HepG2 (cell line): ENCODE measurements at regions not wholly inside any gene's neighbourhood (a gene's known extent, or its start where the extent isn't known, plus 50 kb on each side); places are given as distances from the start of the nearest gene placed in this dataset.

Experiments
- ATAC-seq: fragments of 200-7000 bp; cut with Tn5 transposase; 3 replicates; pipeline ENCODE4 v1.9.1; 2020; ENCODE audit warnings: mild to moderate bottlenecking, moderate library complexity
- BruUV-seq: library from RNA; stranded (reverse); fragments of 400-500 nt; replicated peaks from 2 replicates; lab custom pipeline; 2021; lab: Mats Ljungman, UMichigan
- CTCF ChIA-PET: fragments of 300-600 bp; formaldehyde crosslinking; extraction: SDS; loops from one replicate; lab custom pipeline; 2021; ENCODE audit warnings: low total read pairs, inconsistent platforms, low intra/inter-chr PET ratio; lab: Yijun Ruan, JAX
- POLR2A ChIA-PET: fragments of 350-600 bp; sonication (Branson Sonifier 250); formaldehyde crosslinking; loops from one replicate; lab custom pipeline; 2020; ENCODE audit warnings: antibody characterized with exemption, inconsistent platforms; lab: Yijun Ruan, JAX
- DNase-seq: peaks from one replicate; pipeline ENCODE4 v3.0.0-alpha.2; 2015; ENCODE audit warnings: low spot score
- FAIRE-seq: peaks from 3 replicates; lab custom pipeline; 2011; peaks lifted over from hg19 to GRCh38; lab: Jason Lieb, UNC
- H2AFZ ChIP-seq: one replicate; pipeline ENCODE4 v1.6.1; 2011; ENCODE audit warnings: low read length, inconsistent platforms
- H3K27ac ChIP-seq: fragments of 300-600 bp; 3 replicates; pipeline ENCODE4 v1.8.0; 2011; ENCODE audit warnings: mixed run types, mild to moderate bottlenecking, mixed read lengths, low read length, inconsistent platforms; ENCODE audit not compliant: insufficient read depth; ENCODE audit errors: extremely low read length
- H3K27me3 ChIP-seq, 2 experiments: fragments of 200-600 bp in 1 of 2; 2 replicates in 1 of 2; 3 replicates in 1 of 2; pipeline versions ENCODE4 v1.6.0 to v1.8.0; 2011; ENCODE audit warnings: low read length in 2 of 2, mild to moderate bottlenecking in 2 of 2, moderate library complexity in 2 of 2, inconsistent platforms in 1 of 2; ENCODE audit not compliant: insufficient read depth in 2 of 2, control insufficient read depth in 1 of 2
- H3K36me3 ChIP-seq, 2 experiments: fragments of 200-600 bp in 1 of 2; replicated peaks in 1 of 2; 2 replicates in 1 of 2; 3 replicates in 1 of 2; pipeline versions ENCODE4 v1.5.1 to v1.8.0; 2011; ENCODE audit warnings: low read length in 2 of 2, inconsistent platforms in 1 of 2; ENCODE audit not compliant: insufficient read depth in 2 of 2, control insufficient read depth in 1 of 2
- H3K4me1 ChIP-seq: 2 replicates; pipeline ENCODE4 v1.5.1; 2012; ENCODE audit warnings: low read length, inconsistent platforms; ENCODE audit not compliant: insufficient read depth
- H3K4me2 ChIP-seq: 2 replicates; pipeline ENCODE4 v1.6.0; 2011; ENCODE audit warnings: low read depth, low read length, inconsistent platforms
- H3K4me3 ChIP-seq, 3 experiments: fragments of 200-600 bp in 1 of 3; sonication (generic), shearing (Covaris generic) in 1 of 3; replicated peaks in 1 of 3; 2 replicates each; pipeline ENCODE4 v1.5.1; 2011 to 2016; ENCODE audit warnings: low read length in 3 of 3, inconsistent platforms in 2 of 3, low read depth in 2 of 3, mild to moderate bottlenecking in 2 of 3, control low read depth in 1 of 3, mixed read lengths in 1 of 3; ENCODE audit not compliant: insufficient read depth in 1 of 3
- H3K79me2 ChIP-seq: one replicate; pipeline ENCODE4 v1.6.1; 2011; ENCODE audit warnings: low read length, inconsistent platforms; ENCODE audit not compliant: insufficient read depth
- H3K9ac ChIP-seq: 2 replicates; pipeline ENCODE4 v1.6.0; 2011; ENCODE audit warnings: mild to moderate bottlenecking, low read depth, low read length, inconsistent platforms; ENCODE audit not compliant: insufficient read depth
- H3K9me3 ChIP-seq: 2 replicates; pipeline ENCODE4 v1.5.1; 2012; ENCODE audit warnings: mild to moderate bottlenecking, low read length
- H4K20me1 ChIP-seq: 2 replicates; pipeline ENCODE4 v1.6.0; 2011; ENCODE audit warnings: inconsistent platforms, mild to moderate bottlenecking, low read length, moderate library complexity; ENCODE audit not compliant: insufficient read depth
- EHMT2 ChIP-seq: fragments of 200-600 bp; sonication (generic); IDR thresholded peaks from 2 replicates; pipeline ENCODE4 v1.7.0; 2017; ENCODE audit warnings: antibody characterized with exemption, low read depth, low read length, borderline replicate concordance
- GATA4 ChIP-seq: sonication (generic); IDR thresholded peaks from 2 replicates; pipeline ENCODE4 v1.6.1; 2016; ENCODE audit warnings: antibody characterized with exemption, low read depth, borderline replicate concordance
- GTF3A ChIP-seq: sonication (generic); formaldehyde crosslinking; conservative IDR thresholded peaks from 2 replicates; pipeline ENCODE4 v1.4.0; 2020; ENCODE audit warnings: mild to moderate bottlenecking, missing genetic modification reagents
- MAFF ChIP-seq: IDR thresholded peaks from 2 replicates; pipeline ENCODE4 v1.6.1; 2011; ENCODE audit warnings: low read depth, low read length, improper control_type of control experiment
- MAFK ChIP-seq, 2 experiments: IDR thresholded peaks in 1 of 2; conservative IDR thresholded peaks in 1 of 2; 2 replicates each; pipeline ENCODE4 v1.6.1; 2011; ENCODE audit warnings: improper control_type of control experiment in 2 of 2, low read length in 2 of 2
- NCOR1 ChIP-seq: fragments of 200-600 bp; sonication (generic); IDR thresholded peaks from 2 replicates; pipeline ENCODE4 v1.7.0; 2017; ENCODE audit warnings: antibody characterized with exemption, low read length, borderline replicate concordance
- POLR2A ChIP-seq, 2 experiments: IDR thresholded peaks; 2 replicates each; pipeline ENCODE4 v1.6.1; 2011; ENCODE audit warnings: low read depth in 2 of 2, low read length in 2 of 2, mild to moderate bottlenecking in 1 of 2, moderate library complexity in 1 of 2; ENCODE audit not compliant: insufficient read depth in 1 of 2
- RFXAP ChIP-seq: sonication (generic); formaldehyde crosslinking; IDR thresholded peaks from 2 replicates; pipeline ENCODE4 v1.4.0; 2020; ENCODE audit warnings: missing genetic modification reagents, borderline replicate concordance
- ZIK1 ChIP-seq: sonication (generic); formaldehyde crosslinking; IDR thresholded peaks from 2 replicates; pipeline ENCODE4 v1.5.0; 2020; ENCODE audit warnings: mild to moderate bottlenecking, low read depth, missing genetic modification reagents, borderline replicate concordance
- ZNF235 ChIP-seq: sonication (generic); formaldehyde crosslinking; IDR thresholded peaks from 2 replicates; pipeline ENCODE4 v1.8.1; 2023; ENCODE audit warnings: mild to moderate bottlenecking, missing genetic modification reagents, borderline replicate concordance
- ZNF567 ChIP-seq: sonication (generic); formaldehyde crosslinking; IDR thresholded peaks from 2 replicates; pipeline ENCODE4 v1.8.1; 2023; ENCODE audit warnings: mild to moderate bottlenecking, missing genetic modification reagents, borderline replicate concordance
- ZNF772 ChIP-seq: sonication (generic); formaldehyde crosslinking; IDR thresholded peaks from 2 replicates; pipeline ENCODE4 v1.5.0; 2020; ENCODE audit warnings: mild to moderate bottlenecking, missing genetic modification reagents
- ZNF792 ChIP-seq: IDR thresholded peaks from 2 replicates; pipeline ENCODE4 v1.6.1; 2016
- ZSCAN22 ChIP-seq: sonication (generic); formaldehyde crosslinking; IDR thresholded peaks from 2 replicates; pipeline ENCODE4 v1.4.0; 2020; ENCODE audit warnings: mild to moderate bottlenecking, missing genetic modification reagents
- WGBS: methylation state at CpG from one replicate; pipeline ENCODE4 v1.1.6; 2017; ENCODE audit warnings: low lambda C conversion rate; 5-methylcytosine and 5-hydroxymethylcytosine counted together
- in situ Hi-C: cut with HindIII; loops from 2 replicates; pipeline ENCODE4 v1.10.0; 2017; ENCODE audit warnings: low pct_unique_long_range_greater_than_20kb; ENCODE audit not compliant: extremely low pct_ligation_motif_present
- intact Hi-C: fragments of 100-400 bp; cut with micrococcal nuclease; formaldehyde crosslinking; loops from one replicate; pipeline ENCODE4 v1.10.0; 2022; ENCODE audit not compliant: unreplicated experiment
- TF ChIP-seq, protein P1 (sequence below): sonication (generic); formaldehyde crosslinking; IDR thresholded peaks from 2 replicates; pipeline ENCODE4 v1.5.0; 2020; ENCODE audit warnings: mild to moderate bottlenecking, missing genetic modification reagents, borderline replicate concordance
- TF ChIP-seq, protein P2 (sequence below): sonication (generic); formaldehyde crosslinking; IDR thresholded peaks from 2 replicates; pipeline ENCODE4 v1.8.0; 2023; ENCODE audit warnings: mild to moderate bottlenecking, missing genetic modification reagents

DNA sequence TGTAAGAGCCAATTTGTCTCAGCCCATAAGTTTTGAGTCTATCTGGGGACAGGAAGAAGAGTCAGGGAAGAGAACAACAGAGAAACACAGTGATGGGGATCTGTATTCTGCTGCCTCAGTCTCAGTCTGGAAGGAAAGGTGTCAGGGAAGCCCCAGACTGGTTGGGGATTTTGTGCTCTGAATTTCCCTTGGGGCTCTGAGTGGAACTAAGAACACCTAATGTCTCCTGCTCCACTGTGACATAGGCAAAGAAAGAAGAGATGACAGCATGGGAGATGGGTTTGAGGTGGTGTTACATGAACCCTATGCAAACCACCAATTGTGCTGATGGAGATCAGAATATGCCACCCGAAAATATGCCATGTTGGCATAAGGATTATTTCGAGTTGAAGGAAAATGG lies 139.5 kb upstream of the MYLIP start:
- DNase-seq (no peak), FAIRE-seq (no peak), ATAC-seq (no peak)
- Histone ChIP-seq H2AFZ (no peak overlapping the region), H3K4me1 (no peaks in the 10 kb centered on the region), H4K20me1 (no peaks in the 10 kb centered on the region), H3K27ac (no peak overlapping the region), H3K4me2 (no peak overlapping the region), H3K4me3 (no peak overlapping the region), H3K9ac (no peak overlapping the region), H3K27me3 (peaks cover 1 to 17% of the 10 kb centered on the region in 2 experiments; a peak in 4 of 5 replicates), H3K79me2 (no peaks in the 10 kb centered on the region), H3K9me3 (no peaks in the 10 kb centered on the region), H3K36me3 (no peaks in the 10 kb centered on the region)
- intact Hi-C loops (no loop called here), in situ Hi-C loops (no loop called here)
- TF ChIP-seq ZIK1 (CRISPR knock-in tag) (no peak), GATA4 (no peak), ZSCAN22 (CRISPR knock-in tag) (no peak), ZNF792 (CRISPR knock-in tag) (no peak), ZNF567 (no peak), MAFK (conservative IDR thresholded peaks at IDR 0.05 in 1 of 2, IDR thresholded peaks at IDR 0.05 in 1 of 2; ENCODE audit: low read length in 2 of 2) (peak in 1 of 2 experiments; percentile 40; a peak in 1 of 4 replicates), ZNF235 (no peak), MAFF (0 out of 2 replicates have a peak, but pooled peaks have one; percentile 4)
- no TSS peak for BruUV-seq
- 0% methylated on average over 2 of the region's 2 CpGs for WGBS
- CTCF ChIA-PET = no interaction called here
- POLR2A ChIA-PET = no interaction called here

DNA sequence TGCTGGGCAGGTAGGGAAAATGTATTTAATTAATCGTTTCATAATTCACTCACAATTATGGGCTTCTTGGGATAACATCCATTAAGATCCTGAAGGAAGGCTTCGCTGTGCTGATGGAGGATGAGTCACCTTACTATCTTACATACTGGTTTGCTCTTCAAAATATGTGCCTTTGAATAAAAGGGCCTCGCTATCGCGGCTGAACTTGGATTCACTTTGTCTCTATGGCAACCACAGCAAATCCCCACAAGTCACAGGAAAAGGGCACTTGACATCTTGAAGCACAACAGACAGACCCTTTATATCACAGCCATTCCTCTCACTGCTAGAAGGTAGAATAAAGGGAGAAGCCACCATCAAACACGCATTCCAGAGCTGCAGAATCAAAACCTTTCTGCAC lies 141.3 kb upstream of the MYLIP start:
- ChIA-PET POLR2A (interaction anchor here (0.7 kb wide), 1 partner anchor 141 kb away, joined by 4 read pairs; the partner anchor contains the start of gene MYLIP), CTCF (no interaction called here)
- Histone ChIP-seq H3K36me3 (no peaks in the 10 kb centered on the region), H3K9me3 (no peaks in the 10 kb centered on the region), H3K27me3 (peaks cover 1 to 16% of the 10 kb centered on the region in 2 experiments; a peak in 4 of 5 replicates), H4K20me1 (no peaks in the 10 kb centered on the region), H3K9ac (no peak overlapping the region), H2AFZ (no peak overlapping the region), H3K4me2 (no peak overlapping the region), H3K4me3 (no peak overlapping the region), H3K27ac (no peak overlapping the region), H3K4me1 (no peaks in the 10 kb centered on the region), H3K79me2 (no peaks in the 10 kb centered on the region)
- intact Hi-C loops = no loop called here
- in situ Hi-C loops = no loop called here
- FAIRE-seq = no peak
- no peak for DNase-seq
- TF ChIP-seq RFXAP (CRISPR knock-in tag) (no peak), ZNF772 (CRISPR knock-in tag) (no peak), GTF3A (CRISPR knock-in tag) (no peak), EHMT2 (no peak), POLR2A (IDR thresholded peaks at IDR 0.05; ENCODE audit: insufficient read depth in 1 of 2, low read depth in 2 of 2, low read length in 2 of 2) (no peak), NCOR1 (no peak)
- TF ChIP-seq, protein P1, sequence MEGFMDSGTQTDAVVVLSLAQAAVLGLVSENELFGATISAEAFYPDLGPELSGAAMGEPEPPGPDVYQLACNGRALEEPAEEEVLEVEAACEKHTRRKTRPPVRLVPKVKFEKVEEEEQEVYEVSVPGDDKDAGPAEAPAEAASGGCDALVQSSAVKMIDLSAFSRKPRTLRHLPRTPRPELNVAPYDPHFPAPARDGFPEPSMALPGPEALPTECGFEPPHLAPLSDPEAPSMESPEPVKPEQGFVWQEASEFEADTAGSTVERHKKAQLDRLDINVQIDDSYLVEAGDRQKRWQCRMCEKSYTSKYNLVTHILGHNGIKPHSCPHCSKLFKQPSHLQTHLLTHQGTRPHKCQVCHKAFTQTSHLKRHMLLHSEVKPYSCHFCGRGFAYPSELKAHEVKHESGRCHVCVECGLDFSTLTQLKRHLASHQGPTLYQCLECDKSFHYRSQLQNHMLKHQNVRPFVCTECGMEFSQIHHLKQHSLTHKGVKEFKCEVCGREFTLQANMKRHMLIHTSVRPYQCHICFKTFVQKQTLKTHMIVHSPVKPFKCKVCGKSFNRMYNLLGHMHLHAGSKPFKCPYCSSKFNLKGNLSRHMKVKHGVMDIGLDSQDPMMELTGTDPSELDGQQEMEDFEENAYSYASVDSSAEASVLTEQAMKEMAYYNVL (CRISPR knock-in tag) = no peak
- TF ChIP-seq, protein P2, sequence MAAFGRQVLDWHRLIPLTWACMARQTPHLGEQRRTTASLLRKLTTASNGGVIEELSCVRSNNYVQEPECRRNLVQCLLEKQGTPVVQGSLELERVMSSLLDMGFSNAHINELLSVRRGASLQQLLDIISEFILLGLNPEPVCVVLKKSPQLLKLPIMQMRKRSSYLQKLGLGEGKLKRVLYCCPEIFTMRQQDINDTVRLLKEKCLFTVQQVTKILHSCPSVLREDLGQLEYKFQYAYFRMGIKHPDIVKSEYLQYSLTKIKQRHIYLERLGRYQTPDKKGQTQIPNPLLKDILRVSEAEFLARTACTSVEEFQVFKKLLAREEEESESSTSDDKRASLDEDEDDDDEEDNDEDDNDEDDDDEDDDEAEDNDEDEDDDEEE (CRISPR knock-in tag) = no peak
- no TSS peak for BruUV-seq
- no peak for ATAC-seq
- under 1% methylated on average over 6 of the region's 6 CpGs for WGBS
